ENCODE measurements at regions not wholly inside any gene's neighbourhood (a gene's known extent, or its start where the extent isn't known, plus 50 kb on each side); places are given as distances from the start of the nearest gene placed in this dataset.
"Not testable (repeated sequence)": the region's sequence is repeated elsewhere in the genome, so short reads cannot be mapped to it uniquely, and the experiment has no call there.

DNA sequence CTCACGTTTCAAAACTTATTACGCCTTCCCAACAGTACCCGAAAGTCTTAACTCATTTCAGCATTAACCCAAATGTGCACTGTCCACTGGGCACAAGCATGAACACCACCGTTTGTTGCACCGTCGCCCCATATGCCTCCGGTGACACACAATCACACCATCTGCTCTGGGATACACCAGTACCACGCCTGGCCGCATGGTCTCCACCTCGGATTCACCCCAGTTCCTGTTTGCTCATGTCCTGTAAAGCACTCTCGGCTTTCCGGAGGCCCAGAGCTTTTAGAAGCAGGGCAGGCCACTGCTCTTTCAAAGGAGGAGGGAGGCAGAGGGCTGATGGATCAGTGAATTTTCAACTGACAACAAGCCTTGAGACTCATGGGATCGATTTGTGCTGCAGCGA is 1570.0 kb upstream of the DEFB115 start:
- DNase-seq, result no peak

DNA sequence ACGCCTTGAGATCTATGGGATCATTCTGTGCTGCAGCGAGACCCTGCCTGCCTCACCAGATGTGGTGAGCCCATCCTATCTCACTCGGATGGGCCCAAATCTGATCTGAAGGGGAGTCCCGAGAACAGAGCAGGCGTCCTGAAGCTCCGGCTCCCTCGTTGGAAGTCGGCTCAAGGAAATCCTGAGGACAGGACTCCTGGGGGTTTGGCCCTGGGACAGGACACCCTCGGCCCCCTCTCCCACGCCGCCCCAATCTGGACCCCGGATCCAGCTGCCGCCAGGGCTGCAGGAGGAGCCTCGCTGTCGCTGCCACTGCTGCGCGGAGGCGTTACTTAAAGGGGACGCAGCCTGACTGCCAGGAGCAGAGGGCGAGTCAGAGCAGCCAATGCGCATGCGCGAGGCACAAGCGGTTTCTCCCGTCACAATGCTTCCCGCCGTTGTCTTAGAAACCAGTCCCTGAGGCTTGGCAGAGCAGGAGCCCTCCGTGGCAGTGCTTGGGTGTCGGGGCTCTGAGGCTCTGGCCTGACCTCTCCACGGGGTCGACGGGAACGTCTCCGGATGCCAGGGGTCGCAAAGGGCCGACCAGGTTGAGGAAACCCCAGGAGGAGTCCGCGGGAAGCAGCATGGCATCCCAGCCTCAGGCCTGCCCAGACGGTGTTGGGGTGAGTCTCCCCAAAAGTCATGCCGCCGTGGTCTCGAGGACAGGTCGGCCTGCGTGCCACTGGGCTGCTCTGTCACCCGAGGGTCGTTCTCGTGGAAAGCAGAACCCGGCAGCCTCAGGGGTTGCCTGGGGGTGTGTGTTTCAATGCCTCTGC is 1567.8 kb upstream of the DEFB115 start:
- DNase-seq, result peak; percentile 2

DNA sequence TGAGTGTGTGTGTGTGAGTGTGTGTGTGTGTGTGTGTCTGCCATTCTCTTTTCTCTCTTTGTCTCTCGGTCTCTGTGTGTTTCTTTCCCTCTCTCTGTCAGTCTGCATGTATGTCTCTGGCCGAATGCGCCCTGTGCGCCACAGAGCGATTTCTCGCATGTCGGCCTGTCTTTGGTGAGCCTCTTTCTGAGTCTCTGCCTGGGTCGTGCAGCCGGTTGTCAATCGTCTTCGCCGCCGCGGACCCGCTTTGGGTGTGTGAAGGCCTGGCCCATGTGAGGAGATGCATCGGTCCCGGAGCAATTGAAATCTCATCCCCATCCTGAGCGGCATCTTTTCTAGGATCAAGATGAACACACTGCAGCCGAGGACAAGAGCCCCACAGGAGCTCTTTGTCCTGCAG is 1567.2 kb upstream of the DEFB115 start:
- DNase-seq, result no peak

DNA sequence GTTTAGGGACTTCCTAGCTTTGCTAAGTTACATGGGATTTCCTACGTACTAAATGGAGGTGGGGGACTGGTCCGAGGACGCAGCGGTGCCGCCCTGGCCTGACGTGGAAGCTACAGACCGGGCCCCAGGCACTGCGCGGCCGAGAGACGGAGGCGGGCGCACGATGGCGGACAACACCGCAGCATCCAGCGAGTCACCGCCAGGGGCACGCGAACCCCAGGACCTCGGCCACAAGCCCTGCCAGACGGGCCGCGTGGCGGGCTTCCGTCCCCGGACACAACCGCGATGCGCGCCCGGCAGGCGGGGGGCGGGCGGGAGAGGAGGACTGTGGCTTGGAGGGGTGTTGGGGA is 1516.9 kb upstream of the DEFB115 start:
- no peak for DNase-seq

DNA sequence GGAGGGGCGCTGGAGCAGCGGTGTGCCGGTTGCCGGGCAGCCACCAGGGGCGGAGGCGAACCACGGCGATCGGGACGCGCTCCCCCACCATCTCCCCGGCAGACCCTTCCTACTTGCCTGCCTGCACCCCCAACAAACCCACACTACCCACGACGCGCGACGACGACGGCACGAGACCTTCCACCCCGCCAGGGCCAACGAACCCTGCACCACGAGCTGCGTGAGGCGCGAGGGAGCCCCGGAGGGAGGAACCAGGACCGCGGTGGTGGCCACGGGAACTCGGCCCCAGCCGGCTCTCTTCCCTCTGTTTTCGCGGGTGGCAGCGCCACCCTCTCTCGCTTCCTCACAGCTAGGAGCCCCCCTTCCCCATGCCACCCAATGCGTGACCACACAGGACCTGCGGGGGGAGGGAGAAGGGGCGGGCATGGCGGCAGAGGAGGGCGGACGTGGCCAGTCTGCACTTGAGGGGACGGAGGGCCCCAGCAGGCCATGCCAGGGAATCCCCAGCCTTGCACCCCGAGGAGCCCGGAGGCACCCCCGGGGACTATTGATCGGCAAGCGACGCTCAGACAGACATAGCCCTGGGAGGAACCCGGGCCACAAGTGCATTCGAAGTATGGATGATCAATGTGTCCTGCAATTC is 1516.4 kb upstream of the DEFB115 start:
- no peak for DNase-seq

DNA sequence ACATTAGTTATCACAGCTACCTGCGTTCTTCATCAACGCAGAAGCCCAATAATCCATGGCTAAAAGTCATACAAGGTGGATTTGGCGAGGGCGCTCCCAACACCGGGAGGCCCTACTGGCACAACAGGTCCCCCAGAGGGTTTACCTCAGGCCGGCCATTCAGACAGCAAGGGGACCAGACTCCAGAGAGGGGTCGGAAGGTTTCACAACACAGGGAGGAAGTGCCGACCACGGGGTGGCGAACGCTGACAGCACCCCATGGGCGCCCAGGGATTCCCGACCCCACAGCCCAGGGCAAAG is 1515.9 kb upstream of the DEFB115 start:
- no peak for DNase-seq

DNA sequence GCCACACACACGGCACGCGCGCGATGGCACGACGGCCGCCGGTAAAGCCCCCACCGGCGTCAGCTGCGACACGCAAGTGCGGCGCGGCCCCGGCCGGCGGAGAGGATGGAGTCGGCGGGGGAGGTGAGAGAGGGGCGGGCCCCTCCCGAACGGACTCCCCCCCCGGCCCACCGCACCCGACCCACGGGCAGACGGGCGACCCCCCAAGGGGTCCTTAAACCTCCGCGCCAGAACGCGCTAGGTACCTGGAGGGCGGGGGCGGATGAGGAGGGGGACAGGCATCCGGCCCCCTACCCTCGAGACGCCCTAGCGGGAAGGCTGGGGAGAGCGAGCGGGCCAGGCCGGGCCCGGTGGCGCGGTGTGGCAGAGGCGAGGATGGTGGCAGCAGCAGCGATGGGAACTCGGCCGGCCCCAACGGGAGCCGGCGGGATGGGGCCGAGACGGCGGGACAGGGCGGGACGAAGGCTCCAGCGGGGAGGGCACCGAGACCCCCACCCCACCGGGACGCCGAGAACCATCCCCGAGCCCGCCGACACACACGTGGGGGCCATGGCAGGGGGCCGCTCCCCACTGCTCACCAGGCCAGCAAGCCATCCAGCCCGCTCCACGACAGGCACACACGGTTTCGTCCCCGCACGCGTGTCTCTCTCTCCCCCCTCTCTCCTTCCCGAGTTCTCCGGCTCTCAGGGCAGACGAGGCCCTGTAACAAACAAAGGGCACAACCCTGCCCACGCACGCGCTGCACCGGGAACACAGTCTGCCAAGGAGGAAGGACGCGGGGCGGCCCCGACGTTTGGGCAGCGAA is 1515.4 kb upstream of the DEFB115 start:
- no peak for DNase-seq

DNA sequence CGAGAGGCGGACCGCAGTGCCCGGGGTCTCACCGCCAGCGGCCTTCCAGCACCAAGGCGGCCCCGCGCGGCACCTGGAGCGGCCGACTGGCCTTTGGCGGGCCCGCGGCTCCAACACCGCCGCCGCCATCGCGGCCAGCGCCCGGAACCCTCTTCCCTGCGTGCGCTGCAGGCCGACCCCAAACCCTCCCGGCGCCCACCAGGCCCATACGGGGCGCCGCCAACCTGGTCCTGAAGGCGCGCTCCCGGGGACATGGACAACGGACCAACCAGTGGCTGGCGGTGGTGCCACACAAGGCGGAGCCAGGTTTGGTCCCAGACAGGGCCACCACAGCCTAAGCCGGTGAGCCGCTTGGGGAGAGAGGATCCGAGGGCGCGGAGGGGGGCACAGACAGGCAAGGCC is 1514.8 kb upstream of the DEFB115 start:
- no peak for DNase-seq

DNA sequence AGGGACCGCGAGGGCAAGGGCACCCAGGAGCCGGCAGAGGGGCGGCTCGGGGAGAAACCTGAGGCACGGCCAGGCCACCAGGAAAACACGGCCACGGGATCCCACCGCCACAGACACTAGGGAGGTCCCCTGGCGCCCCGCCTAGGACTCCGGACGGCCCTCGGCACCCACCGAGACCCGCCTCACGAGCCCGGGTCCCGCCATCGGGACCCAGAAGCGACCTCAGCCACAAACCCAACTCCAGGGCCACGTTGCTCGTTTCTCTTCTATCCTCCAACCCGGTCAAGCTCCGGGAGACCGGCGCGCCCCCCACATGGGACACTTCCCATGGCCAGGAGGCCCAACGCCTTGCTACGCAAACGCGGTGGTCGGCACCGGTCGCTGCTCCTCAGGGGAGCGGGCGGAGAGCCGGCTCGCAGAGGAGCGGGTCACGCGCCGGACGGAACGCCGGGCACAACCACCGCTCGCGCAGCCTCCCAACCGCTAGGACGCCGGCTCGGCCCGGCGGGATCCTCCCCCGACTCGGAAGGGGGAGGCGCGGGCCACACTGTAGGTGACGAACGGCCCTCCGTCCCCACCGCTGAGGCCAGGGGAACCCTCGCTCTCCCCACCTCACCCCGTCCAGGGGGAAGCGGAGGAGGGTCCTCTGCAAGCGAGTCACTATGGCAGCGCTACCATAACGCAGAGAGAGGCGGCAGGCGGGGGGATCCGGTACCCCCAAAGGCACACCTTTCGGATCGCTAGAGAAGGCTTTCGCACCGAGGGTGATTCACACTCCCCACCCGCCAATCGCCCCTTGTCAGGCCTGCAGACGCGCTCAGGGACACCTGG is 1514.1 kb upstream of the DEFB115 start:
- DNase-seq, result no peak

DNA sequence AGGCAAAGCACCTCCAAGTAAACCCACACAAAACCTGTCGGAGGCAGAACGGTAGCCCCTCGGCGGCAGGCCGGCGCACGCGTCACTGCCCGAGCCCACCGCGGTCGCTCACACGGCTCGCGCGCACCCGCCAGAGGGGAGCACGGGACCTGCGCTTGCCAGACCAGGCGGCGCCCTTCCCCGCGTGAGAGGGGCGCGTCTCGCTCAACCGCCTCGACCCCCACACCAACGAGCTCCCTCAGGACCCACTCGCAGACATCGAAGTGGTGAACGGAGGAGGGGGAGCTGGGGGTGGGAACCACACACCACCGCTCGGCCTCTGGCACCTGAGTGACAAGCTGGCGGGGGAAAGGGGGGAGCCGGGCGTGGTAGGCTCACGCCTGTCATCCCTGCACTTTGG is 1513.4 kb upstream of the DEFB115 start:
- no peak for DNase-seq

DNA sequence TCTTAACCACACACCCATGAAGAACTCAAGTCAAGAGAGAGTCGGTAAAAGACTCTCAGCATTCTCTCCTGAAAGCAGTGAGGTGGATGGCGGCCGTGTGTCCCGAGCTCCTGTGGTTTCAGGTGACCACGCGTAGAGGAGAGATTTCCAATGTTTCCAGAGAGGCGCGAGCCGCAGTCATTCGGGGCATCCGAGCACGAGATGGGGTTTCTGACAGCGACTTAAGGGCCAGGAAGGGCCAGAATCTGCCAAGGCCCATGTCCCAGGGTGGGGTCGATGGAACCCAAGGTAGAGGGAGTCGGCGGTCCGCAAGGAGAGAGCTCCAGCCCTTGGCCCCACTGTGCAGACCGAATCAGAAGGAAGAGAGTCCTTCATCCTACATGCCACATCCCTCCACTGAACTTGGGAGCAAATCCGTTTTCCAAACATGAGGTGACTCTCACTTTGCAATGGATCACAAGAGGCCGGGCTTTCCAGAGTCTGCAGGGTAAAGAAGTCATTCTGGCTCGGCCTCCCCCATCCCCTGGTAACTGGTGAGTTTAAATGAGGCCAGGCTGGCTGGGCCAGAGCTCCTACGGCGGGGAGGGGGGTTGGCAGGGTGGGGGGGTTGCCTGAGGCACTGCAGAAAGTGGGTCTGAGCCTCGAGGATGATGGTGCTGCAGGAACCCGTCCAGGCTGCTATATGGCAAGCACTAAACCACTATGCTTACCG is 1511.8 kb upstream of the DEFB115 start:
- DNase-seq, result not testable (repeated sequence)

DNA sequence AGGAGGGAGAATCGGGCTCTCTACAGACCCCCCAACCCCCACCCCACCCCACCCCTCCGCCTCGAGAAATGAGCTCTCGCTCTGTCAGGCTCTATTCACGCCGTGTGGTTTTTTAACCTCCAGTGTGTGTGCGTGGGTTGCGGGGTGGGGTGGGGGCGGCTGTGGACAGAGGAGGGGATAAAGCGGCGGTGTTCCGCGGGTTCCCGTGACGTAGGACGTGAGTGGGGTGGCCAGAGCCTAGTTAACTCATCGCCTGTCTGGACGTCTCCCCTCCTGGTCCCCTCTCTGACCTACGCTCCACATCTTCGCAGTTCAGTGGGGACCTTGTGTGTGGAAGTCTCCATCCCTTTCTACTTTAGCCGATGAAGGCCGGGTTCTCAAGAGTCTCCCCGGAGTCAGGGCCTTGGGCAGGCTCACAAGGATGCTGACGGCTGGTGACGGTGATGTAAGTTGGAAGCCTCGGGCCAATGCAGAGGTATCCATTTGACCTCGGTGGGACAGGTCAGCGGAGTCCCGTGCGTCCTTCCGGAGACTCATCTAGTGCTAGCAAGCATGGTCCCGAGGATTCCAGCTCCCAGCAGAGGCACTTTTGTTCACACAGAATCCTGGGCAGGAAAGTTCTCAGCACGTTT is 1507.1 kb upstream of the DEFB115 start:
- no peak for DNase-seq

DNA sequence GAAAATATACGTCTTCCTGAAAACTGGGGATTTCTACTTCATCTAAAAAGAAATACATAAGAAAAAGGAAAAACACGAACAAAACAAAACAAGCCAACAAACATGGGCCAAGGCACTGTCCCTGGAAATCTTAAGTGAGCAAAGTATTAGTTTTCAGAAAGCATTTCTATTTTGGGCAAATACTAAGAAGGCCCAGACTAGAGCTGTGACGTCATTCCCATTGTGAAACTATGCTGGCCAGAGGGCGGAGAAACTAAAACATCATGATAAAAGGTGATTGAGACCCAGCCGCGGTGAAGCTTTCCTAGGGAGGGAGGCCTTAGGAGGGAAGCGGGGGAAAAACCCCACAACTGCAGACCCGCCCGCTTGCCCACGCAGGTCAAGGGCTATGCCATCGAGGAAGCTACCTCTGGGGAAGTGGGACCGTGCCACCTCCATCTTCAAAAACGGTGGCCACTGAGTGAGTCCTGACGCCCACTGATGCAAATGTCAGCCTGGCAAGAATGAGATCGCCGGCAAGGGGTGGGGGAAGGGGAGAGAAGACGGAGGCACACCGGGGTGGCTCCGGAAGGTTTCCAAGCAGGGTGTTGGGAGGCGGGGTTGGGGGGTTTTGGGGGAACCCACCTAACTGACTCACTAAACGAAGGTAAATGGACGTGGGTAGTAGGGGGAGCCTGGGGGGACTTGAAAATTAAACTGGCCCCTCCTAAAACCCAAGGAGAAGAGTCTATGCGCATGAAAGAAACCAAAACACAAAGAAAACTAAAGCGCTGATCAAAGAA is 1504.6 kb upstream of the DEFB115 start:
- DNase-seq, result not testable (repeated sequence)

DNA sequence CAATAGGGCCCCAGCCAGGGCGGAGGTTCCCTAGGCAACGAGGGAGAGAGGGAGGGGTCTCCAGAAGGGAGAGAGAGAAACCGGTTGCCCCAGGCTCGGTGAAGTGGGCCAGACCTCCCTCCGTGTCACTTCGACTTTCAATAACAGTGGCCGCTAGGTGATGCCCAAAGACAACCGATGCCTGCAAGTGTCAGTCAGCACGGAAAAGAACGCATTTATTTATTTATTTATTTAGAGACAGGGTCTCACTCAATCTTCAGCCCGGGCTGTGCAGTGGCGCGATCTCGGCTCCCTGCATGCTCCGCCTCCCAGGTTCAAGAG is 1504.1 kb upstream of the DEFB115 start:
- not testable (repeated sequence) for DNase-seq

DNA sequence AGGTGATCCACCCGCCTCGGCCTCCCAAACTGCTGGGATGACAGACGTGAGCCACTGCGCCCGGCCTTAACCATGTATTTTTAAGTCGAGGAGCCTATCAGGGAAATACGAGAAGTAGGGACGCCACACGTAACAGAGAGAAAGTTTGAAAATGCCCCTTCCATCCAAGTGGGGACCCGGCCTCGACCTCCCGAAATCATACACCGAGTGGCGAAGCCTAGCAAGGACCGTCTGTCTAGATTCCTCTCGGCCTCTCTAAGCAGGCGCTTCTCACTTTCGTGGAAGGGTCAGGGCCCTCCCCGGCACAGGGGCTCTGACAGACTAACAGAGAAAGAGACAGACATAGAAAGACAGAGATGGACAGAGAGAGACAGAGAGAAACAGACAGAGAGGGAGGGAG is 1503.6 kb upstream of the DEFB115 start:
- DNase-seq, result not testable (repeated sequence)

DNA sequence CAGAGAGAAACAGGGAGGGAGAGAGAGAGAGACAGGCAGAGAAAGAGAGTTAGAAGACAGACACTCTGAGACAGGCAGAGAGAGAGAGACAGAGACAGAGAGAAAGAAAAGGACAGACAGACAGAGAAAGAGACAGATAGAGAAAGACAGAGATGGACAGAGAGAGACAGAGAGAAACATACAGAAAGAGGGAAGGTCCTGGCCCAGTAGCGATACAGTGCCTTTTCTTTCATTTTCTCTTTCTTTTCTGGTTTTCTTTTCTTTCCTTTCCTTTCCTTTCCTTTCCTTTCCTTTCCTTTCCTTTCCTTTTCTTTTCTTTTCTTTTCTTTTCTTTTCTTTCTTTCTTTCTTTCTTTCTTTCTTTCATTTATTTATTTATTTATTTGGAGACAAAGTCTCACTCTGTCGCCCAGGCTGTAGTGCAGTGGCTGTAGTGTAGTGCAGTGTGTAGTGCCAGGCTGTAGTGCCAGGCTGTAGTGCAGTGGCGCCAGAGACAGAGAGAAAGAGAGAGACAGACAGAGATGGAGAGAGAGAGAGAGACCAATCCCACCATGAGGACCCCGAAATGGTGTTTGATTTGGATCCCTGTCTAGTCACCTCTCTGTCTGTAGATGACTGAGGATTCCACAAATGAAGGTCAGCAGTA is 1501.5 kb upstream of the DEFB115 start:
- not testable (repeated sequence) for DNase-seq

DNA sequence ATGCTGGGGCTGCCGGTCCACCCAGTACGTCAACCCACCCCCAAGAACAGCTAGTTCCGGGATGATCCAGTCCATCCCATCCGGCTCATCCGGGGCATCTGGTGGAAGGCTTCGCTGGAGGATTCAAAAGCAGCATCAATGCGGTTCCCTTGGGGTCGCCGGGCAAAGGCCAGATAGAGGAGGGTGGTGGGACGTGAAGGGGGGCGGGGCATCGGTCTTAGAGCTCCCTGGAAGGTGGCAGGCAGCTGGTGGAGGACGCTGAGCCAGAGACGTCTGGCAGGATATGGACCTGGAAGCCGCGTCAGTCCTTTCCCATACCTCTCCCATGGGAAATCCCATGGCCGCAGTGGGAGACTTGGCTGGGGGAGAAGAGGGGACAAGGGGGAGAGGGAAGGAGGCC is 1500.8 kb upstream of the DEFB115 start:
- no peak for DNase-seq

DNA sequence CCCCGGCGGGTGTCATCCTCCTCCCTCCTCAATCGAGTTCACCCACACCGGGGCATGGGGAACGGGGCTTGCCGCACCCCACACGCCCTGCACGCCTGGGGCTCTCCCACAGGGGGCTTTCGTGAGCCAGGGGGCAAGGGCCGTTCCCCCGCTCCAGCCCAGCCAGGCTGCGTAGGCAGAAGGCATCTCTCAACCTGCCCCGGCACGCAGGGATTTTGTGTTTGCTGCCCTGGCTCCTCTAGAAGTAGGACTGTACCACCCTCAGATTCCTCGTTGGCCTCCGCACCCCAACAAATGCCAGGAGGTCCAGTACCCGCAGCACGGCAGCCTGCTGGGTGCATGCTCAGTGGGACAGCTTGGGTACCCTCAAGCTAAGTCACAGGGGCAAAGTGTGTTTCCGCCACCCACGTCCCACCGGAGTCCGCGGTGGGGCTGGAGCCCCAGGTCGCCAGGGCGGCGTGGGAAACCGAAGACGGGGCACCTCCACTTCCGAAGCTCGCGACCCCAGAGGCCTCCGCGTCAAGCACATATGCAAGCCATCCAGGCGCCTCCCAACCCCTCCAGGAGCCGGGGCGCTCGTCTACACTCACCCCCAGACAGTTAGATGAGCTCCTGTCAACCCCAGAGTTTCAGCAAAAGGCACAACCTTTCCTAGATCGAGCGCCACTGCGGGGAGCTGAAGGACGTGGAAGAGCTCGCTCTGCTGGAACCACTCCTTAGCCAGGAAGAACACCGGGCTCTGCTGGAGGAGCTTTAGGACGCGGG is 1495.7 kb upstream of the DEFB115 start:
- DNase-seq, result not testable (repeated sequence)

DNA sequence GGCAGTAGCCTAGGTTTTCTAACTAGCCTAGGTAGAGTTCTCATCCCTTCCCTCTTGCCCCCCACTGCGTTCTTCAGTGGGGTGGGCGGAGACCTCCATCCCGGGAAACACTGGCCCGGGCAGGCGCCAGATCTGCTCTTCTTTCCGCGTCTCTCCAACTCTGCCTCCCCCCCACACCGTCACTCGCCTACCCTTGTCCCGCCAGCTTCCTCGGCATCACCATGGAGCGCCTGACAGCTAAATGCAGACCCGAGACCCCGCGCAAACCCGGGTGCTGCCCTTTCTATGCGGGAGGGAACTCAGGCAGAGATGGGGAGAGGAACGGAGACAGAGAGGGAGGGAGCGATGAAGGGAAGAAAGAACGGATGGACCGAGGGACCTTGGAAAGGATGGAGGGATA is 1494.8 kb upstream of the DEFB115 start:
- no peak for DNase-seq
